OCI-LY7 (cell line): ENCODE measurements at regions not wholly inside any gene's neighbourhood (a gene's known extent, or its start where the extent isn't known, plus 50 kb on each side); places are given as distances from the start of the nearest gene placed in this dataset.

ENCODE experiments used
- BruUV-seq: library from RNA; stranded (reverse); fragments of 400-500 nt; replicated peaks from 2 replicates; lab custom pipeline; 2021; lab: Mats Ljungman, UMichigan
- CTCF ChIA-PET: fragments of 300-600 bp; sonication (Branson Sonifier 250); formaldehyde crosslinking; loops from one replicate; lab custom pipeline; 2022; ENCODE audit warnings: antibody characterized with exemption; ENCODE audit not compliant: unreplicated experiment; lab: Charles Lee
- POLR2A ChIA-PET: fragments of 300-600 bp; sonication (Branson Sonifier 250); formaldehyde crosslinking; loops from one replicate; lab custom pipeline; 2022; ENCODE audit warnings: antibody characterized with exemption; lab: Charles Lee
- DNase-seq: peaks from one replicate; pipeline ENCODE4 v3.0.0-alpha.2; 2015; ENCODE audit warnings: low spot score
- H2AFZ ChIP-seq: fragments of 200-600 bp; sonication (generic), shearing (Covaris generic); 2 replicates; pipeline ENCODE4 v1.6.1; 2014; ENCODE audit warnings: mild to moderate bottlenecking, antibody characterized with exemption, low read length, moderate library complexity
- H3K27ac ChIP-seq: fragments of 200-600 bp; sonication (generic); 2 replicates; pipeline ENCODE4 v1.5.1; 2014; ENCODE audit warnings: mixed run types, low read depth, mild to moderate bottlenecking, moderate library complexity, low read length, inconsistent platforms; ENCODE audit not compliant: poor library complexity, severe bottlenecking
- H3K36me3 ChIP-seq: fragments of 200-600 bp; sonication (generic); 2 replicates; pipeline ENCODE4 v1.6.1; 2014; ENCODE audit warnings: mild to moderate bottlenecking, antibody characterized with exemption, low read length, moderate library complexity, mixed read lengths; ENCODE audit not compliant: insufficient read depth
- H3K4me1 ChIP-seq: fragments of 200-600 bp; sonication (generic); 2 replicates; pipeline ENCODE4 v1.5.1; 2014; ENCODE audit warnings: mild to moderate bottlenecking, low read length; ENCODE audit not compliant: insufficient read depth, poor library complexity, severe bottlenecking
- H3K4me2 ChIP-seq: fragments of 200-600 bp; sonication (generic); 2 replicates; pipeline ENCODE4 v1.6.1; 2014; ENCODE audit warnings: mild to moderate bottlenecking, low read length
- H3K4me3 ChIP-seq: fragments of 200-600 bp; sonication (generic); 2 replicates; pipeline ENCODE4 v1.5.1; 2014; ENCODE audit warnings: mild to moderate bottlenecking, low read depth, low read length; ENCODE audit not compliant: poor library complexity, severe bottlenecking
- H3K79me2 ChIP-seq: fragments of 200-600 bp; sonication (generic); 2 replicates; pipeline ENCODE4 v1.6.1; 2016; ENCODE audit warnings: low read depth, mild to moderate bottlenecking, low read length, moderate library complexity, mixed read lengths; ENCODE audit not compliant: insufficient read depth
- H3K9me2 ChIP-seq: fragments of 200-600 bp; sonication (generic); 2 replicates; pipeline ENCODE4 v1.6.1; 2016; ENCODE audit warnings: mild to moderate bottlenecking, low read length, mixed read lengths; ENCODE audit not compliant: insufficient read depth
- H3K9me3 ChIP-seq: fragments of 200-600 bp; sonication (generic); 2 replicates; pipeline ENCODE4 v1.6.1; 2014; ENCODE audit warnings: mild to moderate bottlenecking, mixed run types, low read length, mixed read lengths
- H4K20me1 ChIP-seq: fragments of 200-600 bp; sonication (generic); 2 replicates; pipeline ENCODE4 v1.6.1; 2014; ENCODE audit warnings: mild to moderate bottlenecking, antibody characterized with exemption, low read length, moderate library complexity, mixed read lengths; ENCODE audit not compliant: insufficient read depth
- EZH2phosphoT487 ChIP-seq: fragments of 200-600 bp; sonication (generic); IDR thresholded peaks from 2 replicates; pipeline ENCODE4 v1.6.1; 2018; ENCODE audit warnings: low read depth, borderline replicate concordance, mild to moderate bottlenecking, mixed run types, antibody characterized with exemption, low read length, moderate library complexity, mixed read lengths
- intact Hi-C: fragments of 100-400 bp; cut with micrococcal nuclease; formaldehyde crosslinking; loops from one replicate; pipeline ENCODE4 v1.10.0; 2022; ENCODE audit not compliant: unreplicated experiment
- TF ChIP-seq, protein P1 (sequence below): fragments of 200-600 bp; sonication (generic); conservative IDR thresholded peaks from 2 replicates; pipeline ENCODE4 v1.5.1; 2014; ENCODE audit warnings: mild to moderate bottlenecking, antibody characterized with exemption, low read length, moderate library complexity, mixed read lengths

DNA sequence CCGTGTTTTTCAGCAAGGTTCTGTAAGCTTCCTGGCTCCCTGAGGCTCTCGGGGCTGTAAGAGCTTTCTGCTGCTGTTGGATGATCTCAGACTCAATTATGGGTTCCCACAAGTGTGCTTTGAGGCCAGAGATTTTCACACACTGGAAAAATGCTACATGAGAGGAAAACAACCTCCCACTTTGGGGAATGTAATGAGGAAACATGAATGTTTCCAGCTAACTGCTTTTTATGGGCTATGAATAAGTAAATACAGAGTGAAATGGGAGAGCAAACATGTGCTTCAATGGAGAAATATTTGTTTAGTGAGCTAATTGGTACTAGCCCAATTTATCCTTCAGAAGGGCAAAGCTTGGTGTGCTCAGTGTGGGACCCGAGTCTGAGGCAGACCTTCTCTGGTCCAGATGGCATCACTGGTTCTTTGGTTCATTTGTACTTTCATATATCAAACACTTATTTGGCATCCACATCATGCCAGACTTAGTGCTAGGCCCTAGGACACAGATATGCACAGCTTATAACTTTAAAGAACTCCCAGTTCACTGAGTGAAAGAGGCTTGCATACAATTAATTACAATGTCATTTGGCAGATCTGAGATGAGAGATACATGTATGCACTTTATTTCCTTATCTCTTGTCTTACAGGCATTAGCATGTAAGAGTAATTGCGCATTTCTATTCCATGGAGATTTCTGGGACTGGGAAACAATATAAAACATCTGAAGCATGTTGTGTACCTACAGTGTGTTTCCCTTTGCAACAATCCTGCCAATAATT lies 248.8 kb downstream of the RDH14 start:
- H3K27ac ChIP-seq, result no peak overlapping the region
- ChIA-PET CTCF (no interaction called here), POLR2A (no interaction called here)
- DNase-seq, result no peak
- H3K9me2 ChIP-seq, result no peaks in the 10 kb centered on the region
- H3K9me3 ChIP-seq, result no peaks in the 10 kb centered on the region
- no peak overlapping the region for H3K4me2 ChIP-seq
- H3K79me2 ChIP-seq, result no peaks in the 10 kb centered on the region
- no peaks in the 10 kb centered on the region for H3K36me3 ChIP-seq
- H3K4me3 ChIP-seq, result no peak overlapping the region
- intact Hi-C loops, result no loop called here
- TF ChIP-seq, protein P1, sequence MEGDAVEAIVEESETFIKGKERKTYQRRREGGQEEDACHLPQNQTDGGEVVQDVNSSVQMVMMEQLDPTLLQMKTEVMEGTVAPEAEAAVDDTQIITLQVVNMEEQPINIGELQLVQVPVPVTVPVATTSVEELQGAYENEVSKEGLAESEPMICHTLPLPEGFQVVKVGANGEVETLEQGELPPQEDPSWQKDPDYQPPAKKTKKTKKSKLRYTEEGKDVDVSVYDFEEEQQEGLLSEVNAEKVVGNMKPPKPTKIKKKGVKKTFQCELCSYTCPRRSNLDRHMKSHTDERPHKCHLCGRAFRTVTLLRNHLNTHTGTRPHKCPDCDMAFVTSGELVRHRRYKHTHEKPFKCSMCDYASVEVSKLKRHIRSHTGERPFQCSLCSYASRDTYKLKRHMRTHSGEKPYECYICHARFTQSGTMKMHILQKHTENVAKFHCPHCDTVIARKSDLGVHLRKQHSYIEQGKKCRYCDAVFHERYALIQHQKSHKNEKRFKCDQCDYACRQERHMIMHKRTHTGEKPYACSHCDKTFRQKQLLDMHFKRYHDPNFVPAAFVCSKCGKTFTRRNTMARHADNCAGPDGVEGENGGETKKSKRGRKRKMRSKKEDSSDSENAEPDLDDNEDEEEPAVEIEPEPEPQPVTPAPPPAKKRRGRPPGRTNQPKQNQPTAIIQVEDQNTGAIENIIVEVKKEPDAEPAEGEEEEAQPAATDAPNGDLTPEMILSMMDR, result no peak
- no peak for TF ChIP-seq EZH2phosphoT487
- H3K4me1 ChIP-seq, result no peaks in the 10 kb centered on the region
- no TSS peak for BruUV-seq
- H2AFZ ChIP-seq, result no peak overlapping the region
- no peaks in the 10 kb centered on the region for H4K20me1 ChIP-seq

DNA sequence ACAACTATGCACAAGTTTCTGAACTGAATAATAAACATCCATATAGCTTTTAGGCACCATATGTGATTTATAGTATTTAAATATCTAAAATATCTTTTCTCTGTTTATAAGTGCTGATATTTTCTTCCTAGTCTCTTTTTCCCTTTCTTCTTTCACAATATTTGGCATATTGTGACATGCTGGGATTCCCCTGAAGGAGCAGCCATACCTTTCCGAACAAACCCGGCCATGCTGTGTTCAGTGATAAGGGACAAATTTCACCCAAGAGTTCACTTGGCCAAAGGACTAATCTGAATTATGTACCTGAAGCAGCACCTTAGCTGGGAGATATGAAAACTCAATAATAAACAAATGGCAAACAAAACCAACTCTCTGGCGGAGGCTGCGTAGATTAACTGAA lies 250.8 kb downstream of the RDH14 start:
- no peaks in the 10 kb centered on the region for H3K79me2 ChIP-seq
- TF ChIP-seq, protein P1, result no peak
- no peak for TF ChIP-seq EZH2phosphoT487
- H3K9me2 ChIP-seq, result no peaks in the 10 kb centered on the region
- H3K4me3 ChIP-seq, result no peak overlapping the region
- H2AFZ ChIP-seq, result no peak overlapping the region
- H4K20me1 ChIP-seq, result no peaks in the 10 kb centered on the region
- H3K9me3 ChIP-seq, result no peaks in the 10 kb centered on the region
- intact Hi-C loops, result no loop called here
- no peak for DNase-seq
- H3K36me3 ChIP-seq, result no peaks in the 10 kb centered on the region
- ChIA-PET CTCF (no interaction called here), POLR2A (no interaction called here)
- BruUV-seq, result no TSS peak
- H3K27ac ChIP-seq, result no peak overlapping the region
- H3K4me1 ChIP-seq, result no peaks in the 10 kb centered on the region
- H3K4me2 ChIP-seq, result no peak overlapping the region

DNA sequence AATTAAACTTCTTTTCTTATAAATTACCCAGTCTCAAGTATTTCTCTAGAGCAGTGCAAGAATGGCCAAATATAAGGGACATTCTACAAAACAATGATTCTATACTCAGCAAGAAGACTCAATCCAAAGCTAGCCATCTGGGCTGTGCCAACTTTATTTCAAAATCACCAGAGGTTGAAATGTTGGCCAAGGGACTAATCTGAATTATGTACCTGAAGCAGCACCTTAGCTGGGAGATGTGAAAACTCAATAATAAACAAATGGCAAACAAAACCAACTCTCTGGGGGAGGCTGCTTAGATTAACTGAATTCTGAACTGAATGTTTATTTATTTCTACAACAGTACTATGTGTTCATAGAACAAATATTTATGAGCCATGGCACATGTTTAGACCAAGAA lies 251.3 kb downstream of the RDH14 start:
- ChIA-PET POLR2A (no interaction called here), CTCF (no interaction called here)
- Histone ChIP-seq H3K9me2 (no peaks in the 10 kb centered on the region), H3K27ac (no peak overlapping the region), H3K4me1 (no peaks in the 10 kb centered on the region), H3K4me2 (no peak overlapping the region), H4K20me1 (no peaks in the 10 kb centered on the region), H3K36me3 (no peaks in the 10 kb centered on the region), H3K79me2 (no peaks in the 10 kb centered on the region), H2AFZ (no peak overlapping the region), H3K4me3 (no peak overlapping the region), H3K9me3 (no peaks in the 10 kb centered on the region)
- TF ChIP-seq EZH2phosphoT487, result no peak
- TF ChIP-seq, protein P1, result no peak
- BruUV-seq, result no TSS peak
- no peak for DNase-seq
- intact Hi-C loops, result no loop called here
